ENCODE measurements at regions not wholly inside any gene's neighbourhood (a gene's known extent, or its start where the extent isn't known, plus 50 kb on each side); places are given as distances from the start of the nearest gene placed in this dataset.

GRCh38 chr13:64339373-64340063 is 2890.6 kb downstream of the PCDH9 start:
- TF ChIP-seq ZNF274 (IDR thresholded peaks at IDR 0.05; ENCODE audit: low read depth, low read length): no peak
- TF ChIP-seq SUZ12 (IDR thresholded peaks at IDR 0.05; ENCODE audit: extremely low read depth, insufficient read depth, insufficient read length): no peak
- TF ChIP-seq YY1 (IDR thresholded peaks at IDR 0.05; ENCODE audit: insufficient read depth, insufficient read length): no peak
